OCI-LY3 (cell line): ENCODE measurements at regions not wholly inside any gene's neighbourhood (a gene's known extent, or its start where the extent isn't known, plus 50 kb on each side); places are given as distances from the start of the nearest gene placed in this dataset.

Experiments used
- H2AFZ ChIP-seq: fragments of 200-600, 300-600 bp; shearing (Covaris generic); 2 replicates; pipeline ENCODE4 v1.6.0; 2014; ENCODE audit warnings: antibody characterized with exemption, low read depth, low read length
- H3K27ac ChIP-seq: fragments of 200-600, 300-600 bp; sonication (generic); 2 replicates; pipeline ENCODE4 v1.5.1; 2014; ENCODE audit warnings: mild to moderate bottlenecking, low read length, moderate library complexity, mixed read lengths
- H3K27me3 ChIP-seq: fragments of 200-600, 300-600 bp; sonication (generic); 2 replicates; pipeline ENCODE4 v1.6.1; 2014; ENCODE audit warnings: low read depth, low read length, mixed read lengths
- H3K36me3 ChIP-seq: fragments of 200-600, 300-600 bp; sonication (generic); replicated peaks from 2 replicates; pipeline ENCODE3; 2014; ENCODE audit warnings: low read depth, low read length, mixed read lengths
- H3K4me1 ChIP-seq: fragments of 300-600, 200-600 bp; sonication (generic); 2 replicates; pipeline ENCODE4 v1.6.1; 2014; ENCODE audit warnings: low read length, mixed read lengths
- H3K4me2 ChIP-seq: fragments of 200-600, 300-600 bp; sonication (generic); 2 replicates; pipeline ENCODE4 v1.6.1; 2014; ENCODE audit warnings: low read length, mixed read lengths
- H3K4me3 ChIP-seq: fragments of 300-600, 200-600 bp; sonication (generic); 2 replicates; pipeline ENCODE4 v1.5.1; 2014; ENCODE audit warnings: antibody characterized with exemption, mild to moderate bottlenecking, low read length, moderate library complexity
- H3K79me2 ChIP-seq: fragments of 300-600, 200-600 bp; shearing (Covaris generic); 2 replicates; pipeline ENCODE4 v1.6.1; 2014; ENCODE audit warnings: mild to moderate bottlenecking, low read length, mixed read lengths
- H3K9ac ChIP-seq: fragments of 300-600, 200-600 bp; shearing (Covaris generic); 2 replicates; pipeline ENCODE4 v1.6.0; 2014; ENCODE audit warnings: mild to moderate bottlenecking, low read length, moderate library complexity
- H3K9me3 ChIP-seq: fragments of 200-600, 300-600 bp; shearing (Covaris generic); 2 replicates; pipeline ENCODE4 v1.6.1; 2014; ENCODE audit warnings: low read length, mixed read lengths; ENCODE audit not compliant: insufficient read depth
- H4K20me1 ChIP-seq: fragments of 200-600, 300-600 bp; sonication (generic); 2 replicates; pipeline ENCODE4 v1.6.1; 2016; ENCODE audit warnings: low read length, mixed read lengths; ENCODE audit not compliant: insufficient read depth
- EZH2phosphoT487 ChIP-seq: fragments of 200-600 bp; shearing (Covaris generic); IDR thresholded peaks from 2 replicates; pipeline ENCODE4 v1.6.1; 2018; ENCODE audit warnings: antibody characterized with exemption, mixed run types, low read depth
- TF ChIP-seq, protein P1 (sequence below): fragments of 200-600, 300-600 bp; sonication (generic); IDR thresholded peaks from 2 replicates; pipeline ENCODE4 v1.5.1; 2014; ENCODE audit warnings: antibody characterized with exemption, low read length, low read depth

DNA sequence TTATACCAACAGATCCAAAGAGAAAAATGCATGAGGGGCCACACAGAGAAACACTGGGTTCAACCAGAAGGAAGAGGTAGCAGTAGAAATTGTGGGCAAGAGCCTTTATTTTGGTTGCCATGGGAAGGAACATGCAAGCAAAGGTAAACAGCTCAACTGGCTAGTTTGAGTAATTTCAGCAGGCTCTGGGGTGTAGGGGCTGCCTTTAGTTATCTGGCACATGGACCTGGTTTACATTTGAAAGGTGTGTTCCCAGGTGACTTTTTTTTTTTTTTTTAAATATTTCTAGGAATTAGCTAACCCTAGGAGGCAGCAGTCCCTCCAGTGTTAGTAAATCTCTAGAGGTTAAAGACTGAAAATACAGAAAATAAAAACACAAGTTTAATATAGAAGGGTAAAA, 481.9 kb downstream of the ACTRT1 start:
- TF ChIP-seq EZH2phosphoT487 = no peak
- TF ChIP-seq, protein P1, sequence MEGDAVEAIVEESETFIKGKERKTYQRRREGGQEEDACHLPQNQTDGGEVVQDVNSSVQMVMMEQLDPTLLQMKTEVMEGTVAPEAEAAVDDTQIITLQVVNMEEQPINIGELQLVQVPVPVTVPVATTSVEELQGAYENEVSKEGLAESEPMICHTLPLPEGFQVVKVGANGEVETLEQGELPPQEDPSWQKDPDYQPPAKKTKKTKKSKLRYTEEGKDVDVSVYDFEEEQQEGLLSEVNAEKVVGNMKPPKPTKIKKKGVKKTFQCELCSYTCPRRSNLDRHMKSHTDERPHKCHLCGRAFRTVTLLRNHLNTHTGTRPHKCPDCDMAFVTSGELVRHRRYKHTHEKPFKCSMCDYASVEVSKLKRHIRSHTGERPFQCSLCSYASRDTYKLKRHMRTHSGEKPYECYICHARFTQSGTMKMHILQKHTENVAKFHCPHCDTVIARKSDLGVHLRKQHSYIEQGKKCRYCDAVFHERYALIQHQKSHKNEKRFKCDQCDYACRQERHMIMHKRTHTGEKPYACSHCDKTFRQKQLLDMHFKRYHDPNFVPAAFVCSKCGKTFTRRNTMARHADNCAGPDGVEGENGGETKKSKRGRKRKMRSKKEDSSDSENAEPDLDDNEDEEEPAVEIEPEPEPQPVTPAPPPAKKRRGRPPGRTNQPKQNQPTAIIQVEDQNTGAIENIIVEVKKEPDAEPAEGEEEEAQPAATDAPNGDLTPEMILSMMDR = no peak
- Histone ChIP-seq H3K27ac (peak overlapping the region; percentile 92), H3K27me3 (no peaks in the 10 kb centered on the region), H4K20me1 (no peaks in the 10 kb centered on the region), H3K4me3 (0 out of 2 replicates have a peak overlapping the region, but pooled peaks have one; percentile 42), H3K9me3 (no peaks in the 10 kb centered on the region), H3K4me1 (peaks cover 54% of the 10 kb centered on the region), H3K79me2 (no peaks in the 10 kb centered on the region), H3K36me3 (peaks cover 7% of the 10 kb centered on the region), H3K4me2 (peak overlapping the region; percentile 59), H3K9ac (peak overlapping the region; percentile 44; the same call in 1 of the 2 replicates), H2AFZ (no peak overlapping the region)

DNA sequence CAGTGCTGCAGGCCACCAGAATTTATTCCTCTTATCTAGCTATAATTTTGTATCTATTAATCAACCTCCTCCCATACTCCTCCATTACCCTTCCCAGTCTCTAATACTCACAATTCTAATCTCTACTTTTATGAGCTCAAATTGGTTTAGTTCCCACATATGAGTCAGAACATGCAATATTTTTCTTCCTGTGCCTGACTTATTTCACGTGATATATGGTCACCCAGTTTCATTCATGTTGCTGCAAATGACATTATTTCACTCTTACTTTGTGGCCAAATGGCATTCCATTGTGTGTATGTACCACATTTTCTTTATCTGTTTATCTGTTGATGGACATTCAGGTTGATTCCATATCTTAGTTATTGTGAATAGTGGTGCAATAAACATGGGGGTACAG, 483.5 kb downstream of the ACTRT1 start:
- peak overlapping the region; percentile 42 for H3K4me2 ChIP-seq
- no peaks in the 10 kb centered on the region for H3K79me2 ChIP-seq
- H4K20me1 ChIP-seq = no peaks in the 10 kb centered on the region
- no peak overlapping the region for H2AFZ ChIP-seq
- H3K4me3 ChIP-seq = 0 out of 2 replicates have a peak overlapping the region, but pooled peaks have one; percentile 9
- H3K27ac ChIP-seq = peak overlapping the region; percentile 92
- no peaks in the 10 kb centered on the region for H3K9me3 ChIP-seq
- peaks cover 54% of the 10 kb centered on the region for H3K4me1 ChIP-seq
- no peak for TF ChIP-seq EZH2phosphoT487
- TF ChIP-seq, protein P1 = no peak
- H3K9ac ChIP-seq = peak overlapping the region; percentile 13; the same call in 1 of the 2 replicates
- H3K27me3 ChIP-seq = no peaks in the 10 kb centered on the region
- H3K36me3 ChIP-seq = peaks cover 7% of the 10 kb centered on the region

DNA sequence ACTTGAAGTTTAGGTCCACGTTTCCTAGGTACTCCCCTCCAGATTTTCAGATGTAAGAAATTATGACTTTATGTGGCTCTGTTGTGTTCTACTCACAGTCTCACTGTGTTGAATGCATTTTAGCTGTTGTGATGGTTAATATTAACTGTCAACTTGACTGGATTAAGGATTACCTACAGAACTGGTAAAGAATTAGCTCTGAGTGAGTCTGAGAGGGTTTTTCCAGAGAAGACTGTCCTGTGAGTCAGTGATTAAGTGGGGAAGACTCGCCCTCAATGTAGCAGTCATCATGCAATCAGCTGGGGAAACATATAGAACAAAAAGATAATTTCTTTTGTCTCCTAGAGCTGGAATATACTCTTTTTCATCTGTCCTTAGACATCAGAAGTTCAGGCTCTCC, 493.4 kb downstream of the ACTRT1 start:
- H3K36me3 ChIP-seq = no peaks in the 10 kb centered on the region
- H3K4me2 ChIP-seq = no peak overlapping the region
- H3K4me3 ChIP-seq = no peak overlapping the region
- H4K20me1 ChIP-seq = no peaks in the 10 kb centered on the region
- no peaks in the 10 kb centered on the region; the same call in 1 of the 2 replicates for H3K4me1 ChIP-seq
- no peak overlapping the region for H2AFZ ChIP-seq
- no peaks in the 10 kb centered on the region for H3K9me3 ChIP-seq
- no peaks in the 10 kb centered on the region for H3K79me2 ChIP-seq
- H3K27ac ChIP-seq = no peak overlapping the region
- no peaks in the 10 kb centered on the region for H3K27me3 ChIP-seq
- no peak for TF ChIP-seq EZH2phosphoT487
- TF ChIP-seq, protein P1 = no peak
- H3K9ac ChIP-seq = no peak overlapping the region

DNA sequence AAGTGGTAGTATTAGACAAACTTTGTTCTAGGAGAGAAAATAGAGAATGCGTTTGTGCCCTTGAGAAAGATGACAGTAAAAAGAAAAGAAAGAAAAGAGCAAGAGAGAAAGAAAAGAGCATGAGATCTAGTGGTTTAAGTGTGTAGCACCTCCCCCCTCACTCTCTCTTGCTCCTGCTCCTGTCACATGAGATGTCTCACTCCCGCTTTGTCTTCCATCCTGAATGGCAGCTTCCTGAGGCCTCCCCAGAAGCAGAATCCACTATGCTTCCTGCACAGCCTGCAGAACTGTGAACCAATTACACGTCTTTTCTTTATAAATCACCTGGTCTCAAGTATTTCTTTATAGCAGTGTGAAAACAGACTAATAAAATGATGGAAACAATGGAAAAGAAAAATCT, 499.6 kb downstream of the ACTRT1 start:
- no peak overlapping the region for H3K9ac ChIP-seq
- H3K36me3 ChIP-seq = no peaks in the 10 kb centered on the region
- TF ChIP-seq, protein P1 = no peak
- no peak for TF ChIP-seq EZH2phosphoT487
- H3K4me2 ChIP-seq = no peak overlapping the region
- H3K4me3 ChIP-seq = no peak overlapping the region
- no peaks in the 10 kb centered on the region for H4K20me1 ChIP-seq
- no peaks in the 10 kb centered on the region for H3K9me3 ChIP-seq
- H3K27me3 ChIP-seq = no peaks in the 10 kb centered on the region
- peaks cover 9% of the 10 kb centered on the region for H3K4me1 ChIP-seq
- no peak overlapping the region for H3K27ac ChIP-seq
- no peak overlapping the region for H2AFZ ChIP-seq
- H3K79me2 ChIP-seq = no peaks in the 10 kb centered on the region
